Transverse colon (tissue), 4 donors: ENCODE measurements at regions not wholly inside any gene's neighbourhood (a gene's known extent, or its start where the extent isn't known, plus 50 kb on each side); places are given as distances from the start of the nearest gene placed in this dataset.

Source experiments
- CTCF ChIP-seq, 5 experiments: fragments of 200-600 bp in 3 of 5; fragments of 450-650 bp in 2 of 5; sonication (generic) in 3 of 5; IDR thresholded peaks; 1 replicate in 2 of 5; 2 replicates in 3 of 5; pipeline ENCODE4 v1.5.1; 2016 to 2017; ENCODE audit warnings: antibody characterized with exemption in 5 of 5, inconsistent platforms in 3 of 5, mild to moderate bottlenecking in 2 of 5, moderate library complexity in 1 of 5
- EP300 ChIP-seq: sonication (generic); formaldehyde crosslinking; IDR thresholded peaks from one replicate; pipeline ENCODE4 v1.6.1; 2017; ENCODE audit warnings: antibody characterized with exemption, low read depth
- POLR2A ChIP-seq: fragments of 450-650 bp; IDR thresholded peaks from one replicate; pipeline ENCODE4 v1.6.1; 2016; ENCODE audit warnings: antibody characterized with exemption, mild to moderate bottlenecking, moderate library complexity
- POLR2AphosphoS5 ChIP-seq, 3 donors: sonication (generic); formaldehyde crosslinking; IDR thresholded peaks; one replicate each; pipeline ENCODE4 v1.6.1; 2016; ENCODE audit warnings: antibody characterized with exemption in 3 of 3

GRCh38 chr1:164325786-164326185 lies 233.2 kb upstream of the PBX1 start:
- TF ChIP-seq CTCF (IDR thresholded peaks at IDR 0.05) (no peak), EP300 (no peak), POLR2AphosphoS5 (IDR thresholded peaks at IDR 0.05) (no peak), POLR2A (no peak)
